ENCODE measurements at regions not wholly inside any gene's neighbourhood (a gene's known extent, or its start where the extent isn't known, plus 50 kb on each side); places are given as distances from the start of the nearest gene placed in this dataset.

DNA sequence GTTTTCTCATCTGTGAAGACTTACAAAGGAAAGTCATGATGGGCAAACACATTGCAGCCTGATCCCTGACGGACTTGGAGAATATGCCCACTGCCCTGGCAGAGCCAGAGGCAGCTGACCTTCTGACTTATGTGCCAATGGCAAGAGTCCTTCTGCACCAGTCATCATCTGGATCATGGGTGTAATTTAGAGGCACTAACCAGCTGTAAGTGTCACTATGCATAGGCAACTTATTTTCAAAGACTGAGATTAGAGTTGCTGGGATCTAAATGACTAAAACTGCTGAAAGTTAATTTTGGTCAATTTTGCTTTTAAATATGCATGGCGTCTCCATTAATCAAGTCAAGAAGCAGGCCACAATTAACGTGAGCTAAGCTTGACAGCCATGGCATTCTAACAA, 261.2 kb downstream of the BCL11A start:
- DNase-seq, result no peak

DNA sequence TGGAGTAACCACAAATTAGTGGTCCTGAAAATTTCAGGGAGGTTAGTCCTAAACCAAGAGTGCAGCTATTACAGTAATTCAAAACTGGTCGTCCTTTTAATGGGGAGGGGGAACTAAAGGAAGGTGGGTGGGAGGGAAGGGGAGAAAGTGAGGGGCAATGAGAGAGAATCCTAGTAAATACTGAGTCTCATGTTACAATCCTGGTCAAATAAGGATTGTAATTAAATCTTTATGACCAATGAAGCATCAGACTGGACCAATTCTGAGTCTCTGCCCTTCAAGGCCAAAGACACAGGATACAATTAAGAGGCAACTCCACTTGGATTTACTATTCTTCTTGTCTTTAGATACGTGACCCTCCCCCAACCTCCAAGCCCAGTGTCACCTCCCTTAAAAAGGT, 262.9 kb downstream of the BCL11A start:
- no peak for DNase-seq

GRCh38 chr2:60285626-60286316, 267.7 kb downstream of the BCL11A start:
- no peak for DNase-seq

DNA sequence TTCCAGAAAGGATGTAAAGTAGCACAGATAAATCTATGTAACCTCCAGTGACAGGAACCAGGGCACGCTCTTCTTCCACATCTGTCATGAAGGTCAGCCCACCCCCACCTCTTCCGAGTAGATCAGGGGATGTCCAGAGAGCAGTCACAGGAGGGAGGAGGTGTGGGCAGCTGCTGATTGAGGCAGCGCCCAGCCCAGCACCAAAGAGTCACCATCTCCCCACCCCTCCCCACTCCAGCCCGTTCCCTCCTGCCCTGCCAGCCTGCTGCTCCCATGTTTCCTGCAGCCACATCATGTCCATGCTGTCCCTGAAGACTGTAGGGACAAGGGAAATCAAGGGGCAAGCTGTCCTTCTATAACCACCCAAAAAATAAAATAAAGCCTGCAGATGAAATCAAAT, 269.8 kb downstream of the BCL11A start:
- no peak for DNase-seq

DNA sequence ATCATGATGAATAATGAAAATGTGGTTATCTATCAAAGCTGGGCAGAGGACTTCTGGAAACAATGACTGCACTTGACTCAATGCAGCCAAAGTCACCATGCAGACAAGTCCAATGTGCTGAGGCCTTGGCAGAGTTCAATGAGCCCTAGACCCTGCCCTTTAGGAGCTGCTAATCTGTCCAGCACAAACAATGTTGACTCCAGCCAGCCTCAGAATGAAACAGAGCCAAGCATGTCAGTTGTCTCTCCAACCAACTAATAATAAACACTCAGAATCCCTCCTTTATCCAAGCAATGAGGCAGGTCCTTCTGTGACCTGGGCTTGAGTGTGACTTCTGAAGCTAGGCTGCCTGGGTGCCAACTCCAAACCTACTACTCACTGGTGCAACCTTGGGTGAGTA, 270.6 kb downstream of the BCL11A start:
- DNase-seq, result no peak

GRCh38 chr2:60281730-60282129, 271.7 kb downstream of the BCL11A start:
- no peak for DNase-seq

- DNase-seq, result no peak
Observed at GRCh38 chr2:60280238-60280637, 273.2 kb downstream of the BCL11A start.

GRCh38 chr2:60278906-60279305, 274.5 kb downstream of the BCL11A start:
- no peak for DNase-seq

- no peak for DNase-seq
Observed at GRCh38 chr2:60275958-60276357, 277.5 kb downstream of the BCL11A start.

DNA sequence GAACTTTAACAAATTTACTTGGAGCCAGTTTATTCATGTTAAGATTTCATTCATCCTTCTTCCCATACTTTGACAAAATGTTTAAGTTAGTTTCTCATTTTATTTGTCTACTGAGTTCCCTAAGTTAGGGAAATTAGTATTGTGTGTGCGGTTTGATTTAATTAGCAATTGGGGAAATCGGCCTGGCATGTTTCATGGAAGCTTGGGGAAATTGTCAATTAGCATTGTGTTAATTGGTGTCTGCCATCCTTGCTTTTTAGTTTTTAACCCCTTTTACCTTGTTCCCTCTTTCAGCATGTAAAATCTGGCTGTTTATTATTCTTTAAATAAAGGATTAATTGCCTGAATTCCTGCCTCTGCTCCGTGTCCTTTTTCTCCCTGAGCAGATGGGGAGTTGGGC, 279.6 kb downstream of the BCL11A start:
- DNase-seq, result no peak

DNA sequence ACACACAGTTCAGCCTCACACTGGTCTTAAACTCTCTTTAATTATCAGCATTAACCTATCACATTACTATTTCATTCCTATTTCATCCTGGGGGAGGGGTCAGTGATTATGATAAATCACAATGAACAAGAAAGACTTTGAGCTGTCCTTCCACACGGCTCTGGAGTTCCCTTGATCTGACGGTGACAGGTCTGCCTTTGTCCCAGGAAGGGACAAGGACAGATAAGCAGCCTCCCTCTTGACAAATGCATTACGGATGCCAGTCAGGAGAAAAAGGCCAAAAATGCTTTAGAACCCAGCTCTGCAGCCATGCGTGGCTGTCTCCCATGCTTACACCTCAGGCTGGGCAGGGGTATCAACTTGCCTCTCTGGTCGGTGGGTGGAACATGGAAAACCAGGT, 281.7 kb downstream of the BCL11A start:
- DNase-seq, result no peak

GRCh38 chr2:60271131-60271530, 282.3 kb downstream of the BCL11A start:
- DNase-seq, result no peak

GRCh38 chr2:60268661-60269060, 284.8 kb downstream of the BCL11A start:
- DNase-seq, result no peak

DNA sequence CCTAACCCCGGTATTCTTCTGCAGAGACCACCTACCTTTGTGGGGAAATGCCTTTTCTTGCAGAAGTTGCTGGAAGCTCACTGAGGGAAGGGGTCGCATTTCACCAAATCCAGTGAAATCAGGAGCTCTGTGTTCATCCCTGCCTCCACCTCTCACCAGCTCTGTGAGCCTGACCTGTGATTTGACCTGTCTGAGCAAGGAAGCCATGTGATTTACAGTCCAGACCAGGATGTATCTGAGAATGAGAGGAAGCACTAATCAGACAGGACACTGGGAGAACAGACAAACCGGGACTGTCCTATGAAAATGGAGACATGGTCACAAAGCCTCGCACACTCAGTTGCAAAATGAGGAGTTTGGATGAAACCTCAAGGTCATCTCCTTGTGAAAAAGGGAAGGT, 285.4 kb downstream of the BCL11A start:
- DNase-seq, result no peak

GRCh38 chr2:60267122-60267521, 286.3 kb downstream of the BCL11A start:
- DNase-seq, result no peak

DNA sequence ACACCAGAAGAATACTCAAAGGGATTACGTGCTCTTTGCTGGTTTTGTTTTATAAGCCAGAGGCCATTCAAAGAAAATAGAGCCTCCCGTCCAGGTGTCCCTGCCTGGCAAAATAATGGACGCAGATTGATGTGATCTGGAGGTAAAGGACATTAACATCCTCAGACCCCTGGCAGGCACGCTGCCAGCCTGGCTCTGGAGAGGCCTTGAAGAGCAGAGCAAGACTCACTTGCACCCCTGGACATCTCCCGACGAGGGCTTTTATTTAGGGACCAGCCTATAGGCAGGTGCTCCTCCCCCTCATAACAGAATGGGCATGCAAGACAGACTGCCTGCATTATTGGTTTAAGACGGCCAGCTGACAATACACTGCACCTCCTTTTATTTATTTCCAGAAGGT, 291.3 kb downstream of the BCL11A start:
- peak; percentile 40 for DNase-seq

DNA sequence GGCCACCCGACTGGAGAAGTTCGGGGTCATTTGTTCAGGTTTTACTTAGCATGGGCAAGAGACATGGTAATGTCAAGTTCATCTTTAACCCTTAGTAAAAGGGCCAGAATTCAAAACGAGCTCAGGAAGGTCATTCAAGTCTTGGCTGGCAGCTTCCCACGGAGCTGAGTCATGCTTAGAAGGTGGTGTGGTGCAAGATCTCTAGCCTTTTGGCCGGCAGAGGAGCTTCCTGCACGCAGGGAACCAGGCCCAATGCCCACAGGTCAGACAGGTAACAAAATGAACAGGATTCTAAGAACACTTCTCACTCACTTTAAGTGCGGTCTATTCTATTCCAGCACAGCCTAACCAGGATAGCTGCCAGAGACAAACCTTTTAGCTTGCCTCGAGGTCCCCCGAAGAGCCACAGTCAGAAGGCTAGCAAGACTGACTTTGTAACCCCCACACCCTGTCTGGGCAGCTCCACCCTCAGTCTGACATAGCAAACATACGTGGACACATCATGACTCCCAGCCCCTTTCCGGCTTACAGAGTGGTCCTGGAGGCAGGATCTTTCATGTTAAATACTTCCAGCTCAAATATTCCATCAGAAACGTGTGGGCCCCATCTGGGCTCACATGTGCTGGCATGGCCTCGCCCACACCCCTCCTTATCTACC, 292.7 kb downstream of the BCL11A start:
- DNase-seq, result no peak

- DNase-seq, result no peak
Observed at GRCh38 chr2:60259781-60260180, 293.7 kb downstream of the BCL11A start.

DNA sequence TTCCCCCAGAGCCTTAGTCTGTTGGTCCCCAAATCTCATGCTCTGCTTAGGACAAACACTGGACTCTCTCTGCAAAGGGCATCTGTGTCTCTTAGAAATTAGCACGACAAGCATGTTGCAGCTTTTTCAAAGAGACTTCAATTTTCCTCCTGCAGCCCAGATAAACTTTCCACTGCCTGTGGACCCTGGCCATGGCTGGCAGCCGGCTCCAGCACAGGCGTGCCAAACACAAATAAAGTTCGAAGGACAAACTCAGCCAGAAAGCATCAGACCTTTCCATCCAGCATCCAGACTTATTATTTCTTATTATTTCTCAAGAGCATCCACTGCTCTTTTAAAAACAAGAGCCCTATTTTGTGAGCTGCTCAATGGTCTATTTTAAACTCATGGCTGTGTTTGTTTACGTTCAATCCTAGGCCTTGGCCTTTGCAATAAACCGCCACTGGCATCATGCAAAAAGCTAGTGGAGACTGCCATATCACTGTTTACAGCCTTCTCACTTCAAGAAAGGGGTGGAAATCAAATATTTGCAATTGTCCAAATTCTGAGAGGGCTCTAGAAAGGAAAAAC, 300.8 kb downstream of the BCL11A start:
- DNase-seq, result no peak

GRCh38 chr2:60251247-60251646, 302.2 kb downstream of the BCL11A start:
- DNase-seq, result no peak

DNA sequence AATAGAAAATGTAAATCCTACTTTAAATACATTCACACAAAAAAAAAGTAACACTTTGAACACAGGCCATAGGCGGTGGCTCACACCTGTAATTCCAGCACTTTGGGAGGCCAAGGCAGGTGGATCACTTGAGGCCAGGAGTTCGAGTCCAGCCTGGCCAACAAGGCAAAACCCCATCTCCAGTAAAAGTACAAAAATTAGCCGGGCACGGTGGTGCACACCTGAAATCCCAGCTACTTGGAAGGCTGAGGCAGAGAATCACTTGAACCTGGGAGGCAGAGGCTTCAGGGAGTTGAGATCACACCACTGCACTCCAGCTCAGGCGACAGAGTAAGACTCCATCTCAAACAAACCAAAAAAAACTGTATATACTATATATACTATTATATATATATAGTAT, 303.6 kb downstream of the BCL11A start:
- no peak for DNase-seq

DNA sequence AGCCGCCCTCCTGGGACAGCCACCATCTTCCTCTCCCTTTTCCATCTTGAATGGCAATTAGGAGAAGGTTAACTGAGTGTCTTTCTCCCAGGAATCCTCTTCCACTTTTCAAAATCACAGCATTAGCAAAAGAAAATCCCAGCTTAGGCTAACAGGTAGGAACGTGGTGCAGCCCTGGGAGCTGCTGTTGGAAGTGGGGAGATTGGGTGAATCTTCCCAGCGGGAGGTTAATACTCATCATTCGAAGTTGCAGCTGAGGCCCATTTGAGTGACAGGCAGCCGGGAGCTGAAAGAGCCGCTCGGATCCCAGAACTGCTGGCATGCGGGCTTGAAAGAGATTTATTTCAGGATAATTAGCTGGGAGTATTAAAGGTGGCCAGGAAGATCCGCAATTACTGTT, 306.0 kb downstream of the BCL11A start:
- DNase-seq, result no peak

GRCh38 chr2:60246583-60246982, 306.9 kb downstream of the BCL11A start:
- no peak for DNase-seq

DNA sequence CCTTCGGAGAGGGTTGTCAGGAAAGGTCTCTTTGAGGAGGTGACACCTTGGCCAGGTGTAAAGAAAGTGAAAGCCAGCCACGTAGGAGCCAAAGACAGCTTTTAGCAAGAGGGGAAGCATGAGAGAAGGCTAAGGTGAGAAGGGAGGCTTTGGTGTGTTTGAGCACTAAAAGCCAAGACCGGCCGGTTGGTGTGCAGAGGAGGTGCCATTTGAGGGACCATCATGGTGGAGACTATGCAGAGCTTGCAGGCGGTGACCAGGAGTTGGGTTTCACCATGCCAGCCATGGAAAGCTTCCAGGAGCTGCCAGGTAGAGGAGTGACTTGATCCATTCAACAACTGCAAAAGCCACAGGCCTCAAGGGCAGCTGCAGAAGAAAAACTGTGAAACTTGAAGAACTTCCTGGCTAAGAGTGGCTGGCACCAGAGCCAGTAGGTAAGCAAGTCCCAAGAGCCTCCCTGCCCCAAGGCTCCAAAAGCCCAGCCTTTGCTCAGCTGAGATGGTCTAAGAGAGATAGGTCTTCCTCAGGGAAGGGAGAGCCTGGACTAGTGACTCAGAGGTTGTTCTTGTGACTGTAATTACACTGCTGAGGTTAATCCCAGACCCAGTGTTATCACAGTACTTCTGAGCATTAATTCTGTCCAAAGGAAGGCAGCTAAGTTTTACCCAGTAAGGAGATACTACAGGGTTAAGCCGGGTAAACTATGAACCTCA, 319.0 kb downstream of the BCL11A start:
- no peak for DNase-seq

Data from NCI-H1092 (cell line).